Immature natural killer cell (primary cell): ENCODE measurements at regions not wholly inside any gene's neighbourhood (a gene's known extent, or its start where the extent isn't known, plus 50 kb on each side); places are given as distances from the start of the nearest gene placed in this dataset.
A peak's percentile ranks its signal among the peaks of the same experiment; 100 is the strongest.
"Not testable (repeated sequence)": the region's sequence is repeated elsewhere in the genome, so short reads cannot be mapped to it uniquely, and the experiment has no call there.

Source experiments
- DNase-seq, 3 donors: peaks; one replicate each; pipeline ENCODE4 v3.0.0; 2022; ENCODE audit warnings: mixed read lengths in 1 of 3
- H3K27ac Mint-ChIP-seq, 6 donors: one replicate each; pipeline ENCODE4 v1.8.0; 2020; ENCODE audit warnings: mixed read lengths in 6 of 6, mild to moderate bottlenecking in 5 of 6, inconsistent platforms in 4 of 6, moderate library complexity in 3 of 6
- H3K27me3 Mint-ChIP-seq, 3 donors: one replicate each; pipeline ENCODE4 v1.8.0; 2020 to 2021; ENCODE audit warnings: low read depth in 3 of 3, mild to moderate bottlenecking in 3 of 3, mixed read lengths in 3 of 3, moderate library complexity in 3 of 3, inconsistent platforms in 1 of 3
- H3K36me3 Mint-ChIP-seq, 3 donors: one replicate each; pipeline ENCODE4 v1.8.0; 2020; ENCODE audit warnings: mixed read lengths in 3 of 3, inconsistent platforms in 2 of 3, mild to moderate bottlenecking in 2 of 3
- H3K4me1 Mint-ChIP-seq, 2 donors: one replicate each; pipeline ENCODE4 v1.8.0; 2020; ENCODE audit warnings: inconsistent platforms in 2 of 2, mild to moderate bottlenecking in 2 of 2, mixed read lengths in 2 of 2, moderate library complexity in 1 of 2
- H3K4me3 Mint-ChIP-seq, 5 donors: one replicate each; pipeline ENCODE4 v1.8.0; 2020; ENCODE audit warnings: mild to moderate bottlenecking in 5 of 5, mixed read lengths in 5 of 5, inconsistent platforms in 3 of 5, moderate library complexity in 3 of 5
- H3K9me3 Mint-ChIP-seq, 6 donors: one replicate each; pipeline ENCODE4 v1.8.0; 2020; ENCODE audit warnings: mild to moderate bottlenecking in 6 of 6, mixed read lengths in 6 of 6, inconsistent platforms in 4 of 6, moderate library complexity in 3 of 6

DNA sequence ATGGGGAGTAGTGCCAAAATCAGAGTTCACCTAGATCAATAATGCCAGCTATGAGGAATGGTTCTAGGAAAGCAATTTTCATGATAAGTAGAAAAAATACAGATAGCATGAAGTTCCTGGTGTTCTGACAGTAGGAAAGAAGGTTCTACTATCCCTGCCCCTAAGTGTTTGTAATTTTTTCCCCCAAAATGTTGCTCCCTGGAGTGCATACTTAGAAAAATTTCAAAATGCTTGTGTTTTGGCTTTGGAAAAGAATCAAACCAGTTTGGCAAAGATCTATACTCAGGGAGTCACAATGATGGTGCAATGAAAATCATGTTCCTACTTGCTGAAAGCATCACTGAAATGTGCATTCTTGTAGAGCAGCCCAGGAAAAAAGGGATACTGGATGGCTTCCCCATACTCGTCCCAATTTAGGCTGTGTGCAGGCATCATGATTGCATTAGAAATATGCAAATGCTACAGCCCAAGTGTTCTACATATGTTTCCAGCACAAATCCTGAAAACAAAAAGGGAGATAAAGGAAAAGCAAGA lies 74.7 kb downstream of the LPAR4 start:
- H3K4me1 Mint-ChIP-seq: no peaks in the 10 kb centered on the region
- no peak overlapping the region for H3K27ac Mint-ChIP-seq
- peaks cover 0 to 1% (median under 1%) of the 10 kb centered on the region in 3 donors for H3K27me3 Mint-ChIP-seq
- no peaks in the 10 kb centered on the region for H3K36me3 Mint-ChIP-seq
- DNase-seq: no peak
- no peak overlapping the region for H3K4me3 Mint-ChIP-seq
- H3K9me3 Mint-ChIP-seq: no peaks in the 10 kb centered on the region

DNA sequence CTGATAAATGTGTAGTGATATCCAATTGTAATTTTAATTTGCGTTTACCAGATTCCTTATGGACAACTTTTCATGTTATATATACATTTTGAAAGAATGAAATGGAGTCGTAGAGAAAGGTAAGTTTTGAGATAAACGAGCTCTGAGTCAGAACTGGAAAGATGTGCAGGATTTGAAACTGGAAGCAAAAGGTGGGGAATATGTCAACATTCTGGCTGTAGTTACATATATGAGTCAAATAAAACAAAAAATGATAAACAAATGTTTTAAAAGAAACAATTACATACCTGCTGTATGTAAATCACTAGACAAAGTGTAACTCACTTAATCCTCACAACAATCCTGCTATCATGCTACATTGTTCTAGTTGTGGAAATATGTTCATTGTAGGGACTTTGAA lies 84.0 kb downstream of the LPAR4 start:
- no peak for DNase-seq

DNA sequence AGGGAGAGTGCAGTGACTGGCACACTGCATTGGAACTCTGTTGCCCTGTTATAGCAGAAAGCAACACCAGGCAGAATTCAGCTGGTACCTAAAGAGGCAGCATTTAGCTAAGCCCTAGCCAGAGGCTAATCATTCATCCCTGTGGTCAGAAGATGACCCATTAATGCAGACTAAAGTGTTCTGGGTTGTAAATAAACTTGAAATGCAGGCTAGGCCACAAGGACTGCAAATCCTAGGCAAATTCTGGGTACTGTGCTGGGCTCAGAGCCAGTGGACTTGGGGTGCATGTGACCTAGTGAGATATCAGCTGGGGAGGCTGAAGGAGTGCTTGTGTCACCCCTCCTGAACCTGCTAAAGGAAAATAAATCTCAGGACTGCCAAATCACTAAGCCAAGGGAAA lies 91.2 kb downstream of the LPAR4 start:
- Mint-ChIP-seq H3K27ac (no peak overlapping the region), H3K27me3 (peaks cover 1 to 12% (median 5%) of the 10 kb centered on the region in 3 donors), H3K4me1 (no peaks in the 10 kb centered on the region), H3K36me3 (no peaks in the 10 kb centered on the region), H3K9me3 (no peaks in the 10 kb centered on the region), H3K4me3 (no peak overlapping the region)
- no peak for DNase-seq

More for the DNA sequence above, 84.0 kb downstream of the LPAR4 start:
- peaks cover 0 to 2% (median 2%) of the 10 kb centered on the region in 3 donors for H3K27me3 Mint-ChIP-seq
- H3K4me1 Mint-ChIP-seq: no peaks in the 10 kb centered on the region
- no peaks in the 10 kb centered on the region for H3K36me3 Mint-ChIP-seq
- no peak overlapping the region for H3K27ac Mint-ChIP-seq
- no peak overlapping the region for H3K4me3 Mint-ChIP-seq
- H3K9me3 Mint-ChIP-seq: no peaks in the 10 kb centered on the region

DNA sequence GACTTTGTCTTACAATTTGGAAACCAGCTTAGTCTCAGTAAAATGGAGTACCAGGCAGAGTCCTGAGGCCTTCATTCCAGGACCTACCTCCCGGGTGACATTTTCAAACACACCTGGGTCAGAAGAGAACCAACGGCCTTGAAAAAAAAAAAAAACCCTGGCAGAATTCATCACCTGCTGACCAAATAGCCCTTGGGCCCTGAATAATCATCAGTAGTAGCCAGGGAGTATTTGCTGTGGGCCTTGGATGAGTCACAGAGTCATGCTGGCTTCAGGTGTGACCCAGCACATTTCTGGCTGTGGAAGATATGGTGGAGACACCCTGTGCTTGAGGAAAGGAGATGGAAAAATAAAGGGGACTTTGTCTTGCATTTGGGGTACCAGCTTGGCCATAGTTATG lies 92.2 kb downstream of the LPAR4 start:
- H3K36me3 Mint-ChIP-seq: no peaks in the 10 kb centered on the region
- no peak for DNase-seq
- H3K4me3 Mint-ChIP-seq: no peak overlapping the region
- H3K27me3 Mint-ChIP-seq: peaks cover 1 to 12% (median 6%) of the 10 kb centered on the region in 3 donors
- H3K9me3 Mint-ChIP-seq: no peaks in the 10 kb centered on the region
- no peak overlapping the region for H3K27ac Mint-ChIP-seq
- no peaks in the 10 kb centered on the region for H3K4me1 Mint-ChIP-seq

DNA sequence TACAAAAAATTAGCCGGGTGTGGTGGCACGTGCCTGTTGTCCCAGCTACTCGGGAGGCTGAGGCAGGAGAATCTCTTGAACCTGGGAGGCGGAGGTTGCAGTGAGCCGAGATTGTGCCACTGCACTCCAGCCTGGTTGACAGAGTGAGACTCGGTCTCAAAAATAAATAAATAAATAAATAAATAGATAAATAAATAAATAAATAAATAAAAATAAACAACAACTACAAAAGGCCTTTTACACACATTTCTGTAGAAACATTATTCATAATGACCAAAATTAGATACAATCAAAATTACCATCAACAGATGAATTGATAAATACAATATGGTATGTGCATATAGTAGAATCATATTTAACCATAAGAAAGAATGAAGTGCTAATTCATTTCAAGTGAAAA lies 96.7 kb downstream of the LPAR4 start:
- peaks cover 0 to 12% (median 5%) of the 10 kb centered on the region in 3 donors for H3K27me3 Mint-ChIP-seq
- not testable (repeated sequence) for H3K4me1 Mint-ChIP-seq, DNase-seq, H3K27ac Mint-ChIP-seq, H3K36me3 Mint-ChIP-seq, H3K9me3 Mint-ChIP-seq, H3K4me3 Mint-ChIP-seq

DNA sequence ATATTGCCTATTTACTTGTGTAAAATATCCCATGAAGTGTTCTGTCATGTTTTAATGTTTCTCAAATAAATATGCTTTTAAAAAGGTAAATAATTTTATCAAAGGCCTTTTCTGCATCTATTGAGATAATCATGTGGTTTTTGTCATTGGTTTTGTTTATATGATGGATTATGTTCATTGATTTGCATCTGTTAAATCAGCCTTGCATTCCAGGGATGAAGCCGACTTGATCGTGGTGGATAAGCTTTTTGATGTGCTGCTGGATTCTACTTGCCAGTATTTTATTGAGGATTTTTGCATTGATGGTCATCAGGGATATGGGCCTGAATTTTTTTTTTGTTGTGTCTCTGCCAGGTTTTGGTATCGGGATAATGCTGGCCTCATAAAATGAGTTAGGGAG lies 63.9 kb upstream of the P2RY10 start:
- not testable (repeated sequence) for H3K4me3 Mint-ChIP-seq, H3K27me3 Mint-ChIP-seq, H3K27ac Mint-ChIP-seq, DNase-seq, H3K4me1 Mint-ChIP-seq
- H3K36me3 Mint-ChIP-seq: peaks cover 0 to 14% (median 3%) of the 10 kb centered on the region in 3 donors
- H3K9me3 Mint-ChIP-seq: peaks cover 0 to 13% (median 7%) of the 10 kb centered on the region in 6 donors

DNA sequence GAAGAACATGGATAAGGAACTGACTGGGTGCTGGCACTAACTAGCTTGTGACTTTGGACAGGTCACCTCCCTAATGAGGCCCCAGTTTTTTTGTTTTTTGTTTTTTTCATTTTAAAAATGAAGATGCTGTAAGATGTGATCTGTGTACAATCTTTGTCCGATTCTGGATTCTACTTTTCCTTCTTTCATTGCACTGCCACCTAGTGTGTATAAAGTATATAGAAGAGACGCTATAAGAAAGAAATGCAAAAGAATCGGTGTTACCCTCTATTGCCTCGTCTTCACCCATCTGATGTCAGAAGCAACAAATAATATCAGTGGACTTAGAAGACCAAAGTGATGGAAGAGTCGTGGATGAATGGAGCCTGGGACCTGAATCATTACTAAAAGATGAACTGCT lies 58.6 kb upstream of the P2RY10 start:
- Mint-ChIP-seq H3K36me3 (no peaks in the 10 kb centered on the region), H3K9me3 (no peaks in the 10 kb centered on the region), H3K4me3 (peak overlapping the region in 1 of 5 donors; percentile 31), H3K4me1 (peaks cover 0 to 10% of the 10 kb centered on the region in 2 donors), H3K27me3 (peaks cover 0 to 5% (median 2%) of the 10 kb centered on the region in 3 donors), H3K27ac (no peak overlapping the region)
- DNase-seq: peak in 1 of 3 donors; percentile 5
